ENCODE measurements at regions not wholly inside any gene's neighbourhood (a gene's known extent, or its start where the extent isn't known, plus 50 kb on each side); places are given as distances from the start of the nearest gene placed in this dataset.

GRCh38 chr12:88433997-88434703 lies 146.1 kb downstream of the KITLG start:
- Histone ChIP-seq H4K20me1 (ENCODE audit: insufficient read depth, low read length) (no peaks in the 10 kb centered on the region), H3K36me3 (ENCODE audit: control insufficient read depth, insufficient read depth, low read length) (no peaks in the 10 kb centered on the region), H3K9ac (ENCODE audit: low read depth, low read length) (no peak overlapping the region), H3K14ac (replicated peaks; ENCODE audit: low read depth, low read length) (peak overlapping the region; percentile 4; the same call in 1 of the 2 replicates), H3K27me3 (ENCODE audit: control insufficient read depth, insufficient read depth, low read length) (no peaks in the 10 kb centered on the region), H2BK15ac (ENCODE audit: low read depth, low read length) (peak overlapping the region; percentile 69; the same call in 1 of the 3 replicates), H3K9me3 (ENCODE audit: control insufficient read depth, insufficient read depth, low read length) (no peaks in the 10 kb centered on the region), H3K27ac (ENCODE audit: insufficient read depth, low read length) (no peak overlapping the region), H3K4me3 (ENCODE audit: insufficient read depth, low read depth, low read length) (no peak overlapping the region), H3K18ac (ENCODE audit: low read depth, low read length) (peak overlapping the region; percentile 93; the same call in 1 of the 2 replicates), H3K4me2 (ENCODE audit: low read depth, low read length) (no peak overlapping the region), H3K4ac (ENCODE audit: low read depth, low read length) (peak overlapping the region; percentile 45; the same call in 1 of the 2 replicates), H2AK9ac (replicated peaks; ENCODE audit: low read depth, low read length, poor library complexity) (no peak overlapping the region), H2AK5ac (ENCODE audit: low read depth, low read length) (peak overlapping the region; percentile 18; the same call in 1 of the 2 replicates), H3K79me1 (ENCODE audit: low read depth in 1 of 2, low read length in 2 of 2) (no peaks in the 10 kb centered on the region; a peak in 1 of 4 replicates), H2BK120ac (ENCODE audit: low read depth, low read length) (peak overlapping the region; percentile 67; the same call in 1 of the 2 replicates), H3K56ac (ENCODE audit: extremely low read depth, insufficient read depth, low read length) (no peak overlapping the region), H4K5ac (ENCODE audit: low read depth, low read length) (peak overlapping the region; percentile 76; the same call in 1 of the 2 replicates), H3K9me1 (ENCODE audit: insufficient read depth, low read length) (no peaks in the 10 kb centered on the region), H4K91ac (ENCODE audit: insufficient read depth, low read depth, low read length) (no peak overlapping the region; the same call in 1 of the 2 replicates), H2BK20ac (ENCODE audit: low read depth, low read length) (peak overlapping the region; percentile 50; the same call in 1 of the 2 replicates), H2BK5ac (ENCODE audit: low read depth, low read length, poor library complexity, severe bottlenecking) (peak overlapping the region; percentile 76), H4K8ac (ENCODE audit: low read depth in 2 of 2, low read length in 2 of 2) (peak overlapping the region; percentile 21 to 81; a peak in 2 of 4 replicates), H3K23ac (ENCODE audit: low read depth, low read length) (no peak overlapping the region), H2AFZ (replicated peaks; ENCODE audit: low read length, poor library complexity) (no peak overlapping the region), H3K4me1 (ENCODE audit: control insufficient read depth, insufficient read depth, low read length) (peaks cover 8% of the 10 kb centered on the region; the same call in 1 of the 2 replicates)
- BruUV-seq (replicated peaks), result no TSS peak
- DNase-seq (peak; percentile 74), ATAC-seq (ENCODE audit: low read depth) (peak; percentile 63; the same call in 1 of the 2 replicates)
- intact Hi-C loops (cut with micrococcal nuclease), result no loop called here
- ChIA-PET CTCF (no interaction called here), POLR2A (ENCODE audit: unreplicated experiment) (no interaction called here)
- WGBS, 2 experiments (ENCODE audit: extremely low coverage in 2 of 2, insufficient read length in 1 of 2), result no CpG with 5 or more reads among the region's 8 CpGs
- in situ Hi-C loops (cut with MboI; ENCODE audit: low sequenced_read_pairs), result no loop called here
- dilution Hi-C loops (cut with HindIII; ENCODE audit: low sequenced_read_pairs, unreplicated experiment), result no loop called here
- TF ChIP-seq MAFK (IDR thresholded peaks at IDR 0.05; ENCODE audit: low read depth, low read length), result peak; percentile 61
- TF ChIP-seq SMC3 (IDR thresholded peaks at IDR 0.05; ENCODE audit: low read depth, low read length), result no peak
- TF ChIP-seq NFE2L2 (IDR thresholded peaks at IDR 0.05; ENCODE audit: low read depth, low read length), result peak; percentile 93

All from IMR-90 (cell line).